Pancreas (tissue), 10 donors: ENCODE measurements at regions not wholly inside any gene's neighbourhood (a gene's known extent, or its start where the extent isn't known, plus 50 kb on each side); places are given as distances from the start of the nearest gene placed in this dataset.

Source experiments
- ATAC-seq, 4 donors: fragments of 200-7000 bp; cut with Tn5 transposase; one replicate each; pipeline versions ENCODE4 v1.8.0 to v1.9.1; 2020; ENCODE audit warnings: mild to moderate bottlenecking in 4 of 4, moderate library complexity in 4 of 4
- DNase-seq, 6 donors: peaks; one replicate each; pipeline ENCODE4 v3.0.0-alpha.2; 2020
- FAIRE-seq: peaks from 2 replicates; lab custom pipeline; 2012; peaks lifted over from hg19 to GRCh38; lab: Jason Lieb, UNC
- H3K27ac ChIP-seq, 4 donors: fragments of 200-600 bp; sonication (generic); 1 replicate in 3 of 4; 2 replicates in 1 of 4; pipeline versions ENCODE4 v1.5.0 to v1.8.0; 2020
- H3K27me3 ChIP-seq, 4 donors: fragments of 200-600 bp; one replicate each; pipeline ENCODE4 v1.8.0; 2021
- H3K36me3 ChIP-seq, 3 donors: fragments of 200-600 bp; sonication (generic) in 1 of 3; one replicate each; pipeline versions ENCODE4 v1.5.0 to v1.8.0; 2020 to 2021
- H3K4me1 ChIP-seq, 3 donors: fragments of 200-600 bp; one replicate each; pipeline ENCODE4 v1.8.0; 2021
- H3K4me3 ChIP-seq, 4 donors: fragments of 200-600 bp; sonication (generic) in 2 of 4; one replicate each; pipeline versions ENCODE4 v1.5.0 to v1.8.0; 2020 to 2021
- H3K9me3 ChIP-seq, 4 donors: fragments of 200-600 bp; one replicate each; pipeline ENCODE4 v1.8.0; 2021
- WGBS, 2 donors: extraction: QIAGEN DNeasy Blood & Tissue Kit; methylation state at CpG; one replicate each; pipeline ENCODE4 v1.1.7; 2013; 5-methylcytosine and 5-hydroxymethylcytosine counted together
- intact Hi-C, 3 donors: fragments of 100-400 bp; cut with DNase I; formaldehyde crosslinking; loops; one replicate each; pipeline versions ENCODE4 v1.11.1 to v1.14.2; 2022
- TF ChIP-seq, protein P1 (sequence below), 4 donors: fragments of 200-600 bp; sonication (generic) in 3 of 4; IDR thresholded peaks; one replicate each; pipeline versions ENCODE4 v1.5.0 to v1.8.0; 2021; ENCODE audit warnings: antibody characterized with exemption in 4 of 4
- donor health status: healthy with polysubstance abuse.
- donor health status: DM: no; HTN: no; CAD: no; lungs with moderate emphysema.
- donor health status: DM: no; HTN: no; CAD: no.
- donor health status: control.
- donor health status: control.
- donor health status: Bipolar disorder and iron deficiency.
- donor health status: DM: yes; HTN: yes; CAD: no.
- donor health status: DM: no; HTN: no; CAD: no.
- donor health status: DM: no; HTN: no; CAD: no.
- donor health status: DM: yes; HTN: yes; CAD: no.

DNA sequence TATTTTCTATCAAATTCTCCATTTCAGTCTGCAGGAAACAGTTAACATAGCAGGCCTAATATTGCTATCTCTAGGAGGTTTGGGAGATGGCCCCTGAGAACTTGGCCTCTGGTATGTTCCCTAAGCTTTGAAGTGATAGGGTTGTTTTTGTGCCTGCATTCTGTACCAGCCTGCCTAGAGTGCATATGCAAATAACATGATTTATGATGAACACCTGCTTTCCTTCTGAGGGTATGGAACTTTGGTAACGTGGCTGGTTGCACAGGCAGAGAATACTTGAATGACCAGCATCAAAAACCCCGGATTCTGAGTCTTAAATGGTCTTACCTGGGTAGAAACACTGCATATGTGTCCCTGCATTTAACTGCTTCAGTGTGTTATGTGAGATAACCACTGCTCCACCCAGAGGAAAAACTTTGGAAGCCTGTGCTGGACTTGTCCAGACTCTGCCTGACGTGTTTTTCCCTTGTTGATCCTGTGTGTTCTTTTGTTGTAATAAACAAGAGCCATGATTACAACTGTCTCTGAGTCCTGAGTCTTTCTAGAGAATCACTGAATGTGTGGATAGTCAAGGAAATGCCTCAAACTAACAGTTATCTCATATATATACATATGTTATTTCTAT lies 111.3 kb upstream of the ABCA1 start:
- no peaks in the 10 kb centered on the region for H3K27me3 ChIP-seq
- ATAC-seq, result no peak
- H3K27ac ChIP-seq, result no peak overlapping the region
- DNase-seq, result no peak
- intact Hi-C loops, result no loop called here
- no peaks in the 10 kb centered on the region for H3K36me3 ChIP-seq
- H3K9me3 ChIP-seq, result no peaks in the 10 kb centered on the region
- 70% methylated on average over 3 of the region's 3 CpGs for WGBS, 2 donors
- TF ChIP-seq, protein P1, sequence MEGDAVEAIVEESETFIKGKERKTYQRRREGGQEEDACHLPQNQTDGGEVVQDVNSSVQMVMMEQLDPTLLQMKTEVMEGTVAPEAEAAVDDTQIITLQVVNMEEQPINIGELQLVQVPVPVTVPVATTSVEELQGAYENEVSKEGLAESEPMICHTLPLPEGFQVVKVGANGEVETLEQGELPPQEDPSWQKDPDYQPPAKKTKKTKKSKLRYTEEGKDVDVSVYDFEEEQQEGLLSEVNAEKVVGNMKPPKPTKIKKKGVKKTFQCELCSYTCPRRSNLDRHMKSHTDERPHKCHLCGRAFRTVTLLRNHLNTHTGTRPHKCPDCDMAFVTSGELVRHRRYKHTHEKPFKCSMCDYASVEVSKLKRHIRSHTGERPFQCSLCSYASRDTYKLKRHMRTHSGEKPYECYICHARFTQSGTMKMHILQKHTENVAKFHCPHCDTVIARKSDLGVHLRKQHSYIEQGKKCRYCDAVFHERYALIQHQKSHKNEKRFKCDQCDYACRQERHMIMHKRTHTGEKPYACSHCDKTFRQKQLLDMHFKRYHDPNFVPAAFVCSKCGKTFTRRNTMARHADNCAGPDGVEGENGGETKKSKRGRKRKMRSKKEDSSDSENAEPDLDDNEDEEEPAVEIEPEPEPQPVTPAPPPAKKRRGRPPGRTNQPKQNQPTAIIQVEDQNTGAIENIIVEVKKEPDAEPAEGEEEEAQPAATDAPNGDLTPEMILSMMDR (IDR thresholded peaks at IDR 0.05), result no peak
- peaks cover 0 to 5% (median 0%) of the 10 kb centered on the region in 3 donors for H3K4me1 ChIP-seq
- FAIRE-seq, result no peak
- no peak overlapping the region for H3K4me3 ChIP-seq

DNA sequence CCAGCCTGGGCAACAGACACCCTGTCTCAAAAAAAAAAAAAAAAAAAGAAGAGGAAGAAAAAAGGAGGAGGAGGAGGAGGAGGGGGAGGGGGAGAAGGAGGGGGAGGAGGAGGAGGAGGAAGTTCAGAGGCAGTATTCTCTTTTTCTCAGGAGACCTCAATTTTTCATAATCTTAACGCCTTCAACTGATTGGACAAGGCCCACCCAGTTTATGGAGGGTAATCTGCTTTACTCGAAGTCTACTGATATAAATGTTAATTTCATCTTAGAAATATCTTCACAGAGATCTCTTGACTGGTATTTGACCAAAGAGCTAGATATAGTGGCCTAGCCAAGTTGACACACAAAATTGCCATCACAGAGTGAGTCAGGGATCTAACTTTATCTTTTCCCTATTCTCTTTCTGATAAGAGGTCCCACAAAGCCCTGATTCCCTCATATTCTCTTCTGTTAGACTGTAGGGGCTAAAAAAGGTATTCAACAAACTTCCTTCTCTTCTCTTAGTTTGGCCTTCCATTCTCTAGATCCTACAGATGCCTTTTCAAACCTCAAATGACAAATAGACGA lies 115.5 kb upstream of the ABCA1 start:
- ATAC-seq, result no peak
- no peaks in the 10 kb centered on the region for H3K27me3 ChIP-seq
- H3K27ac ChIP-seq, result no peak overlapping the region
- TF ChIP-seq, protein P1 (IDR thresholded peaks at IDR 0.05), result no peak
- no peak for DNase-seq
- H3K9me3 ChIP-seq, result no peaks in the 10 kb centered on the region
- no peak for FAIRE-seq
- no peaks in the 10 kb centered on the region for H3K36me3 ChIP-seq
- intact Hi-C loops, result no loop called here
- WGBS, 2 donors, result 86 to 98% methylated on average over 3 of the region's 3 CpGs
- peaks cover 0 to 9% (median 0%) of the 10 kb centered on the region in 3 donors for H3K4me1 ChIP-seq
- H3K4me3 ChIP-seq, result no peak overlapping the region

DNA sequence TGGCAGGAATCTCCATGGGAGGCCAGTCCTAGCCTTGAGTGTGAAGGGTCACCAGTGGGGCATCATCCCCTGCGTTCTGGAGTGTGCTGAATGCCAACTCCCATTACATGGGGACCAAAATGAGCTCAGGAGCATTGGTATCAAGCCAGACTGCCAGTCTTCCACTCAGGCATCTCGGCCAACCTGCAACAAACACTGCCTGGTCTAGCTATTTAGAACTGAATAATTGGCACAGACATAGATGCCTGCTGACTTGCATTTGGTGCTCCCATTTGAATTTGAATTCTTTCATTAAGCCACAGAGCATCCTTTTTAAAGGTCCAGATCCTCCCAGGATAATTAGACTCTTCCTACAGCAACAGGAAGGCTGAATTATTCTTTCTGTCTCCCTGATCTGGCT lies 116.6 kb upstream of the ABCA1 start:
- FAIRE-seq (no peak), ATAC-seq (peak; percentile 28 to 40 (median 34)), DNase-seq (peak in 1 of 6 donors; percentile 15)
- no peak overlapping the region for H3K4me3 ChIP-seq
- H3K36me3 ChIP-seq, result no peaks in the 10 kb centered on the region
- intact Hi-C loops, result no loop called here
- no peak overlapping the region for H3K27ac ChIP-seq
- no peaks in the 10 kb centered on the region for H3K9me3 ChIP-seq
- no peaks in the 10 kb centered on the region for H3K27me3 ChIP-seq
- H3K4me1 ChIP-seq, result peaks cover 0 to 9% (median 0%) of the 10 kb centered on the region in 3 donors
- TF ChIP-seq, protein P1 (IDR thresholded peaks at IDR 0.05), result no peak
- WGBS, 2 donors, result 22 to 25% methylated on average over 2 of the region's 2 CpGs

DNA sequence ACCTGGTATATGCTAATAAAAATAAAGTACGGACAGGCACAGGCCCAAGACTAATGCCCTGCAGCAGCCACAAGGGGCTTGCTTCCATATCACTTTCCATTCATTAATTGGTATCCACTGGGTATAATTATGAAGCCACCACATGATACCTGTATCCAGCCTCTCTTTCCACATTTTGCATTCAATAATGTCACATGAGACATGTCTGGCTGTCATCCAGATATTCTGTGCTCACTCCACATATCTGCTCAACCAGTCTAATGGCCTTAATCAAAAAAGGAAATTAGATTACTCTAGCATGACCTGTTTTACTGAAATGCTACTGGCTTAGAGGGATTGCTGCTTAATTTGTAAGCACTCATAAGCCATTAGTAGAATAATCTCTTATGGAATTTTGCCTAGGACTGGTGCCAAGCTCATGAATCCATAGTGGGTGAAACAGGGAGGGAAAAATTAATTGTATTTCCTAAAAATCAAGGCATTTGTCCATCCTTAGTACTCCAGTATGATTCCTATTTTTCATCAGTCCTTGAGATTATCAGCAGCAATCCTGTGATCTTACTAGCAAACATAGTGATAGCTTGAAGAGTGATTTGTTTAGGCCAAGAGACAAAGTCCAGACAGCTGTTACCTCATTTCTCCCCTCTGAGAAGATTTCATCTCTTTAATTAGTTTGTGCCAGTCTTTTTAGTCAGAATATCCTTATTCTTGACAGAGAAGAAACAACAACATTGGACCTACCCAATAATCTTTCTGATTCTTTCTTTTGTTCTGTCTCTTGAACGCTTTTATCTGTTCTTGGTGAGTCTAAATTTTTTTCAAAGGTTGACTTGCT lies 119.2 kb upstream of the ABCA1 start:
- WGBS, 2 donors, result 90 to 91% methylated on average over 2 of the region's 2 CpGs
- no peaks in the 10 kb centered on the region for H3K36me3 ChIP-seq
- DNase-seq, result no peak
- H3K4me1 ChIP-seq, result peaks cover 0 to 9% (median 0%) of the 10 kb centered on the region in 3 donors
- no peaks in the 10 kb centered on the region for H3K9me3 ChIP-seq
- intact Hi-C loops, result no loop called here
- peak; percentile 40 to 74 (median 65) for ATAC-seq
- no peaks in the 10 kb centered on the region for H3K27me3 ChIP-seq
- FAIRE-seq, result no peak
- TF ChIP-seq, protein P1 (IDR thresholded peaks at IDR 0.05), result no peak
- no peak overlapping the region for H3K4me3 ChIP-seq
- H3K27ac ChIP-seq, result no peak overlapping the region
